Endodermal cell (in vitro differentiated cells): ENCODE measurements at regions not wholly inside any gene's neighbourhood (a gene's known extent, or its start where the extent isn't known, plus 50 kb on each side); places are given as distances from the start of the nearest gene placed in this dataset.
A peak's percentile ranks its signal among the peaks of the same experiment; 100 is the strongest.

Experiments used
- DNase-seq: peaks from one replicate; pipeline ENCODE4 v3.0.0-alpha.2; 2017
- H3K27ac ChIP-seq: 2 replicates; pipeline ENCODE4 v1.5.1; 2013; ENCODE audit warnings: mild to moderate bottlenecking, low read depth, low read length, moderate library complexity
- H3K27me3 ChIP-seq: 2 replicates; pipeline ENCODE4 v1.6.1; 2013; ENCODE audit warnings: mild to moderate bottlenecking, low read length, moderate library complexity; ENCODE audit not compliant: insufficient read depth, control insufficient read depth, poor library complexity, severe bottlenecking
- H3K36me3 ChIP-seq: 2 replicates; pipeline ENCODE4 v1.7.0; 2013; ENCODE audit warnings: mild to moderate bottlenecking, low read length, moderate library complexity; ENCODE audit not compliant: control insufficient read depth, insufficient read depth
- H3K4me1 ChIP-seq: one replicate; pipeline ENCODE4 v1.7.0; 2013; ENCODE audit warnings: low read length; ENCODE audit not compliant: control insufficient read depth, insufficient read depth
- H3K4me3 ChIP-seq: 2 replicates; pipeline ENCODE4 v1.5.1; 2013; ENCODE audit warnings: mild to moderate bottlenecking, low read length, moderate library complexity
- H3K9ac ChIP-seq: 2 replicates; pipeline ENCODE4 v1.6.1; 2013; ENCODE audit warnings: mild to moderate bottlenecking, low read length, moderate library complexity; ENCODE audit not compliant: poor library complexity, severe bottlenecking; ENCODE audit errors: extremely low read depth
- H3K9me3 ChIP-seq: 2 replicates; pipeline ENCODE4 v1.6.1; 2013; ENCODE audit warnings: mild to moderate bottlenecking, low read length, moderate library complexity; ENCODE audit not compliant: control insufficient read depth
- H3K27ac Mint-ChIP-seq: 2 replicates; pipeline ENCODE4 v1.8.0; 2020; ENCODE audit warnings: mixed read lengths
- H3K27me3 Mint-ChIP-seq: 2 replicates; pipeline ENCODE4 v1.8.0; 2021; ENCODE audit warnings: mild to moderate bottlenecking, mixed read lengths; ENCODE audit not compliant: insufficient read depth
- H3K36me3 Mint-ChIP-seq: 2 replicates; pipeline ENCODE4 v1.8.0; 2020; ENCODE audit warnings: low read depth, mixed read lengths
- H3K4me1 Mint-ChIP-seq: 2 replicates; pipeline ENCODE4 v1.8.0; 2020; ENCODE audit warnings: mixed read lengths
- H3K4me3 Mint-ChIP-seq: 2 replicates; pipeline ENCODE4 v1.8.0; 2020; ENCODE audit warnings: mild to moderate bottlenecking, moderate library complexity, mixed read lengths
- H3K9me3 Mint-ChIP-seq: 2 replicates; pipeline ENCODE4 v1.8.0; 2020; ENCODE audit warnings: mild to moderate bottlenecking, mixed read lengths
- CTCF ChIP-seq: fragments of 200-600 bp; sonication (generic); conservative IDR thresholded peaks from 2 replicates; pipeline ENCODE4 v1.5.0; 2021; ENCODE audit warnings: antibody characterized with exemption, mild to moderate bottlenecking
- WGBS, 2 experiments: methylation state at CpG; one replicate each; pipeline versions ENCODE4 v1.1.5 to v1.1.7; 2013; ENCODE audit warnings: missing lambda C conversion rate in 2 of 2, mixed read lengths in 1 of 2; ENCODE audit not compliant: insufficient coverage in 1 of 2, insufficient read length in 1 of 2; 5-methylcytosine and 5-hydroxymethylcytosine counted together

- Histone ChIP-seq H3K27ac (no peak overlapping the region), H3K4me1 (no peaks in the 10 kb centered on the region), H3K4me3 (no peak overlapping the region), H3K27me3 (peaks cover 30% of the 10 kb centered on the region), H3K9ac (no peak overlapping the region), H3K9me3 (peaks cover 12% of the 10 kb centered on the region), H3K36me3 (no peaks in the 10 kb centered on the region)
- DNase-seq = no peak
- Mint-ChIP-seq H3K9me3 (peaks cover 6% of the 10 kb centered on the region), H3K27me3 (peaks cover 44% of the 10 kb centered on the region), H3K4me3 (no peak overlapping the region), H3K4me1 (peaks cover 4% of the 10 kb centered on the region), H3K27ac (no peak overlapping the region), H3K36me3 (no peaks in the 10 kb centered on the region)
- peak; percentile 74 for TF ChIP-seq CTCF
Measured at GRCh38 chr12:115632308-115632707, 645.2 kb downstream of the MED13L start.

DNA sequence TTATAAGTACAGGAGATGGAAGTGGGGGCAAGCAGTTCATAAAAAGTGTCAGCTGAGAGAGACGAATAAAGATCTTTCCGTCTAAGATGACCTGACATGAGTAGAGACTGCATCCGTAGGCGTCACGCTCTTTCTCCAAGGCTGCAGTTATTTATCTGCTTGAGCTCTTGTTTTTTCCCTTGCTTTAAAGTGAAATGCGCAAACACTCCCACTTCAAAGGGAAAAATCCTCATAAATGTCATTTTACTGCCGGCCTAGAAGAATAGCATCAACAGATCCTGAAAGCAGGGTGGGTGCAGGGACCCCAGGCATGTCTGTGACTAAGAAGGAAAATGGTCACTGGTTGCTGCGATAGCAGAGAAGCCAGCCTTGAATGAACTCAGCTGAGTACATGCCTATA is 647.4 kb downstream of the MED13L start:
- Histone ChIP-seq H3K27me3 (peaks cover 37% of the 10 kb centered on the region), H3K9me3 (peaks cover 19% of the 10 kb centered on the region), H3K36me3 (no peaks in the 10 kb centered on the region), H3K9ac (no peak overlapping the region), H3K4me3 (no peak overlapping the region), H3K4me1 (no peaks in the 10 kb centered on the region), H3K27ac (no peak overlapping the region)
- WGBS, 2 experiments = 60 to 76% methylated on average over 7 to 8 of the region's 8 CpGs
- Mint-ChIP-seq H3K27ac (no peak overlapping the region), H3K4me3 (no peak overlapping the region), H3K36me3 (no peaks in the 10 kb centered on the region), H3K4me1 (peaks cover 4% of the 10 kb centered on the region), H3K27me3 (peaks cover 41% of the 10 kb centered on the region), H3K9me3 (peaks cover 13% of the 10 kb centered on the region)
- TF ChIP-seq CTCF = no peak
- DNase-seq = no peak

DNA sequence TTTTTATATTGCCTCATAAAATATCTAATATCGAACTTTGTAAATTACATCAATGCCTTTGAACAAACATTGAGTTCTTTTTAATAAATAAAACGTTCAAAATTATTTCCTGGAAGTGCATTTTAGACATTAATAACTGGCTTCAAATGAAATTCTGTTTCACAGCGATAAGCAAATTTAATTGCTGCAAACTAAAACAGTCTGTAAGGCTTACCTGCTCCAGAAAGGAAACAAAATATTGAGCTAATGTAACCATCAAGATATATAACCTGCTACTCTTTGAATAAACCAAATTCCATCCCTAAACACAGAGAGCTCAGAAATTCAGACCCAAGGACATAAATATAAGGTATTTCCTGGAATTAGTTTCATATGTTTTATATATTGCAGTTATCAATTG is 651.3 kb downstream of the MED13L start:
- DNase-seq = no peak
- no peak for TF ChIP-seq CTCF
- H3K36me3 Mint-ChIP-seq = no peaks in the 10 kb centered on the region
- Histone ChIP-seq H3K36me3 (no peaks in the 10 kb centered on the region), H3K4me1 (no peaks in the 10 kb centered on the region), H3K27ac (no peak overlapping the region), H3K9me3 (peaks cover 25% of the 10 kb centered on the region), H3K9ac (no peak overlapping the region), H3K27me3 (peaks cover 40% of the 10 kb centered on the region), H3K4me3 (no peak overlapping the region)
- H3K27ac Mint-ChIP-seq = no peak overlapping the region
- no peak overlapping the region for H3K4me3 Mint-ChIP-seq
- peaks cover 21% of the 10 kb centered on the region for H3K9me3 Mint-ChIP-seq
- H3K27me3 Mint-ChIP-seq = peaks cover 44% of the 10 kb centered on the region
- no peaks in the 10 kb centered on the region for H3K4me1 Mint-ChIP-seq
- 86 to 94% methylated on average over 3 of the region's 3 CpGs for WGBS, 2 experiments
